ENCODE measurements at regions not wholly inside any gene's neighbourhood (a gene's known extent, or its start where the extent isn't known, plus 50 kb on each side); places are given as distances from the start of the nearest gene placed in this dataset.

DNA sequence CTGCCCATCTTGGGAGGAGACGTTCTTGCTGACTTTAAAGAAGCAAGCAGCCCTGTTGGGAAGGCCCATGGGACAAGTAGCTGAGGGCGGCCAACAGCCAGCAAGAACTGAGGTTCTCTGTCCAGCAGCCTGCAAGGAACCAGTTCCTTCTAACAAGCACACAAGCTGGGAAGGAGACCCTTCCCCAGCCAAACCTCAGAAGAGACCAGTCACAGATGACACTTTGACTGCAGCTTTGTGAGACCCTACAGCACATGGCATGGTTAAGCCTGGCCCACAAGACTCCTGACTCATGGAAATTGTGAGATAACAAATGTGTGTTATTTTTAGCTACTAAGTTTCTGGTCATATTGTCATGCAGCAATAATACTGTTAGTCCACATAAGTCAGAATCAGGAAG lies 99.9 kb downstream of the PRLHR start:
- DNase-seq (ENCODE audit: low read depth), result no peak
- TF ChIP-seq, protein P1, sequence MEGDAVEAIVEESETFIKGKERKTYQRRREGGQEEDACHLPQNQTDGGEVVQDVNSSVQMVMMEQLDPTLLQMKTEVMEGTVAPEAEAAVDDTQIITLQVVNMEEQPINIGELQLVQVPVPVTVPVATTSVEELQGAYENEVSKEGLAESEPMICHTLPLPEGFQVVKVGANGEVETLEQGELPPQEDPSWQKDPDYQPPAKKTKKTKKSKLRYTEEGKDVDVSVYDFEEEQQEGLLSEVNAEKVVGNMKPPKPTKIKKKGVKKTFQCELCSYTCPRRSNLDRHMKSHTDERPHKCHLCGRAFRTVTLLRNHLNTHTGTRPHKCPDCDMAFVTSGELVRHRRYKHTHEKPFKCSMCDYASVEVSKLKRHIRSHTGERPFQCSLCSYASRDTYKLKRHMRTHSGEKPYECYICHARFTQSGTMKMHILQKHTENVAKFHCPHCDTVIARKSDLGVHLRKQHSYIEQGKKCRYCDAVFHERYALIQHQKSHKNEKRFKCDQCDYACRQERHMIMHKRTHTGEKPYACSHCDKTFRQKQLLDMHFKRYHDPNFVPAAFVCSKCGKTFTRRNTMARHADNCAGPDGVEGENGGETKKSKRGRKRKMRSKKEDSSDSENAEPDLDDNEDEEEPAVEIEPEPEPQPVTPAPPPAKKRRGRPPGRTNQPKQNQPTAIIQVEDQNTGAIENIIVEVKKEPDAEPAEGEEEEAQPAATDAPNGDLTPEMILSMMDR (conservative IDR thresholded peaks at IDR 0.05; ENCODE audit: low read depth, low read length), result no peak
- H3K4me3 ChIP-seq (ENCODE audit: low read depth, low read length), result no peak overlapping the region

DNA sequence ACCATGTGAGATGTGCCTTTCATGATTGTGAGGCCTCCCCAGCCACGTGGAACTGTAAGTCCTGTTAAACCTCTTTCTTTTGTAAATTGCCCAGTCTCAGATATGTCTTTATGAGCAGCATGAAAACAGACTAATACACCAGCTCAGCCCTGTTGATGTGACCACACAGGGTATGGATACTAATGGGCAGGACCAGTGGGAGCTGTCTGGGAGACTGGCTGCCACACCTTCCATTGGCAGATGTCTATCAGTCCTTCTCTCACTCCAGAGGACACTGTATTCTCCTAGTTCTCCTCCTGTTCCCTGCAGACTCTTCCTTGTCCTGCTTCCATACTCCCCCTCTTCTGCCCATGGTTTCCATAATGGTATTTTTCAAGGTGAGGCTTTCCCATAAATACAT lies 104.4 kb downstream of the PRLHR start:
- no peak overlapping the region for H3K4me3 ChIP-seq (ENCODE audit: low read depth, low read length)
- DNase-seq (ENCODE audit: low read depth), result no peak
- TF ChIP-seq, protein P1 (conservative IDR thresholded peaks at IDR 0.05; ENCODE audit: low read depth, low read length), result no peak

DNA sequence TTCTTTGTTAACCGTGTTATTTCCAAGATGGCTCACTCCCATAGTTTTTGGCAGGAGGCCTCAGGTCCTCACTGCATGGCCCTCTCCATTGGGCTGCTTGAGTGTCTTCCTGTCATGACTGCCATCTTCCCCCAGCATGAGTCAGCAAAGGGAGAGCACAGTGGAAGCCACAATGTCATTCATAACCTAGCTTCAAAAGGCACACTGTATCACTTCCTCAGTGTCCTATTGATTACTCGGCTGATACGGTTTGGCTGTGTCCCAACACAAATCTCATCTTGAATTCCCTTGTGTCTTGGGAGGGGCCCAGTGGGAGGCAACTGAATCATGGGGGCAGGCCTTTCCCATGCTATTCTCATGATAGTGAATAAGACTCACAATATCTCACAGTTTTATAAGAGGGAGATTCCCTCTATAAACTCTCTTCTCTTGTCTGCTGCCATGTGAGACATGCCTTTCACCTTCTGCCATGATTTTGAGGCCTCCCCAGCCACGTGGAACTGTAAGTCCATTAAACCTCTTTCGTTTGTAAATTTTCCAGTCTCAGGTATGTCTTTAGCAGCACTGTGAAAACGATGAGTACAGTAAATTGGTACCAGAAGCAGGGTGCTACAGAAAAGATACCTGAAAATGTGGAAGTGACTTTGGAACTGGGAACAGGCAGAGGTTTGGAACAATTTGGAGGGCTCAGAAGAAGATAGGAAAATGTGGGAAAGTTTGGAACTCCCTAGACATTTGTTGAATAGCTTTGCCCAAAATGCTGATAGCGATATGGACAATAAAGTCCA lies 106.5 kb downstream of the PRLHR start:
- TF ChIP-seq, protein P1 (conservative IDR thresholded peaks at IDR 0.05; ENCODE audit: low read depth, low read length), result no peak
- no peak for DNase-seq (ENCODE audit: low read depth)
- H3K4me3 ChIP-seq (ENCODE audit: low read depth, low read length), result no peak overlapping the region

DNA sequence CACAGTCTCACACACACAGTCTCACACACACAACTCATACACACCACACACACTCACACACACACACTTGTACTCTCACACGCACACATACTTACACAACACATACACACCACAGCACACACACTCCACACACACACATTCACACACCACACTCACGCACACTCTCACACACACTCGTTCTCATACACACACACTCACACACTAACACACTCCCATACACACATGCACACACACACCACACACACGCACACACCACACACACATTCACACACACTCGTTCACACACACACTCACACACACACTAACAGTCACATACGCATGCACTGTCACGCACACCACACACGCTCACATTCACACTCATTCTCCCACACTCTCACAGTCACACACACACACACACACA lies 109.8 kb downstream of the PRLHR start:
- TF ChIP-seq, protein P1 (conservative IDR thresholded peaks at IDR 0.05; ENCODE audit: low read depth, low read length), result no peak
- H3K4me3 ChIP-seq (ENCODE audit: low read depth, low read length), result no peak overlapping the region

DNA sequence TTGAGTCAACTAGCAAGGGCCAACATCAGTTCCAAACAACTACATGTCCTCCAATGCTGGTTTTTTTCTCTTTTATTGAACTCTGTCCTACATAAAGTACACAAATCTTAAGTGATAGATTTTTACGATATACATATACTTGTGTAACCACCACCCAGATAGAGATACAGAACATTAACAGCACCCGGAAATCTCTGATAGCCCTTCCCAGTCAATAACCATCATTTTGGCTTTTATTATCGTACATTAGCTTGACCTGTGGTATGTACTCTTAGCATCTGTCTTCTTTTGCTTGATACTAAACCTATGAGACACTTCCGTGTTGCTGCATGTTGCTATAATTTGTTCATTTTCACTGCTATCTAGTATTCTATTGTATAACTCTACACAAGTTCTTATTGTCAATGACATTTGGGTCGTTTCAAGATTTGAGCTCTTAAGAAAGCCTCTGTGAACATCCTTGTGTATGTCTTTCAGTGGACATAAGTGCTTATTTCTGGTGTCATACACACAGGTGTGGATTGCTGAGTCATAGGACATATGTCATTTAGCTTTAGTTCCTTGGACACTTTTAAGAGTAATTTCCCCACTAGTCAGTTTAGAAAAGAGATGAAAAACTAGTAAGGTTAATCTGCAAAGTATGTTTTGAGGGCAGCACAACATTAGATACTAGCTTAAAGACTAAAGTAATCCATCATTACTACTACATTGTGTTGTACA lies 111.1 kb downstream of the PRLHR start:
- TF ChIP-seq, protein P1 (conservative IDR thresholded peaks at IDR 0.05; ENCODE audit: low read depth, low read length), result no peak
- DNase-seq (ENCODE audit: low read depth), result no peak
- no peak overlapping the region for H3K4me3 ChIP-seq (ENCODE audit: low read depth, low read length)

More for the DNA sequence above, 109.8 kb downstream of the PRLHR start:
- no peak for DNase-seq (ENCODE audit: low read depth)

DNA sequence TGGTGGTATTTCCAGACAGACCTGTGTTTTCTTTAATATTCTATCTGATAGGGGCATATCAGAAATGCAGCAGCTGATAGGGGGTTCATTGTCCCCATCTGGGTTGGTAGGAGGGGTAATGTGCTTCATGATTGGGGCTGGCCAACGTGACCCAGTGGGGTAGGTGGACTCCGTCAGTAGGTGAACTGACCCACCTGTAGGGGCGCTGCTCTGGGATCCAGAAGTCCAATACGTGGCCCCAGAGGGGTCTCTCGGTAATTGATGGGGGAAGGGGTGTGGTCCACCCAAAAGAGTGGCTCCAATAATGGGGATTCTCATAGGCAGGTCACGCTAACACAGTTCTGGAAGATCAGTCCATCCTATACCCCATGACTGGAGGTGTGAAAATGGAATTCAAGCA lies 112.0 kb downstream of the PRLHR start:
- no peak overlapping the region for H3K4me3 ChIP-seq (ENCODE audit: low read depth, low read length)
- DNase-seq (ENCODE audit: low read depth), result no peak
- TF ChIP-seq, protein P1 (conservative IDR thresholded peaks at IDR 0.05; ENCODE audit: low read depth, low read length), result no peak

Measured in choroid plexus epithelial cell (primary cell).